ENCODE measurements at regions not wholly inside any gene's neighbourhood (a gene's known extent, or its start where the extent isn't known, plus 50 kb on each side); places are given as distances from the start of the nearest gene placed in this dataset.

- DNase-seq: no peak
Measured at GRCh38 chr21:40990366-40990765, 143.4 kb upstream of the DSCAM start.

- DNase-seq: peak; percentile 53
Measured at GRCh38 chr21:40997831-40998230, 150.9 kb upstream of the DSCAM start.

- no peak for DNase-seq
Measured at GRCh38 chr21:41000838-41001237, 153.9 kb upstream of the DSCAM start.

- peak; percentile 42 for DNase-seq
Measured at GRCh38 chr21:41006636-41007035, 159.7 kb upstream of the DSCAM start.

GRCh38 chr21:41008351-41008750 lies 159.6 kb upstream of the BACE2 start:
- DNase-seq: no peak

- peak; percentile 54 for DNase-seq
Measured at GRCh38 chr21:41008974-41009373, 159.0 kb upstream of the BACE2 start.

GRCh38 chr21:41009398-41010100 lies 158.4 kb upstream of the BACE2 start:
- DNase-seq: no peak

GRCh38 chr21:41010101-41010435 lies 157.9 kb upstream of the BACE2 start:
- DNase-seq: no peak

- DNase-seq: no peak
Measured at GRCh38 chr21:41011098-41011731, 156.7 kb upstream of the BACE2 start.

GRCh38 chr21:41011951-41012366 lies 156.0 kb upstream of the BACE2 start:
- DNase-seq: no peak

GRCh38 chr21:41012425-41012824 lies 155.5 kb upstream of the BACE2 start:
- DNase-seq: no peak

- no peak for DNase-seq
Measured at GRCh38 chr21:41016472-41016871, 151.5 kb upstream of the BACE2 start.

- no peak for DNase-seq
Measured at GRCh38 chr21:41018431-41018830, 149.5 kb upstream of the BACE2 start.

- no peak for DNase-seq
Measured at GRCh38 chr21:41023936-41024335, 144.0 kb upstream of the BACE2 start.

GRCh38 chr21:41024341-41024740 lies 143.6 kb upstream of the BACE2 start:
- DNase-seq: peak; percentile 35

- peak; percentile 94 for DNase-seq
Measured at GRCh38 chr21:41024746-41025254, 143.2 kb upstream of the BACE2 start.

GRCh38 chr21:41029571-41029970 lies 138.4 kb upstream of the BACE2 start:
- DNase-seq: no peak

GRCh38 chr21:41031701-41032220 lies 136.2 kb upstream of the BACE2 start:
- DNase-seq: no peak

- no peak for DNase-seq
Measured at GRCh38 chr21:41032541-41032940, 135.4 kb upstream of the BACE2 start.

GRCh38 chr21:41037212-41037611 lies 130.7 kb upstream of the BACE2 start:
- DNase-seq: no peak

GRCh38 chr21:41037936-41038335 lies 130.0 kb upstream of the BACE2 start:
- no peak for DNase-seq

- peak; percentile 21 for DNase-seq
Measured at GRCh38 chr21:41043014-41043413, 124.9 kb upstream of the BACE2 start.

GRCh38 chr21:41045534-41046268 lies 122.3 kb upstream of the BACE2 start:
- peak; percentile 65 for DNase-seq

- no peak for DNase-seq
Measured at GRCh38 chr21:41048145-41048544, 119.8 kb upstream of the BACE2 start.

Data from RPMI8226 (cell line).